Upper lobe of right lung (tissue), 1 donor: ENCODE measurements at regions not wholly inside any gene's neighbourhood (a gene's known extent, or its start where the extent isn't known, plus 50 kb on each side); places are given as distances from the start of the nearest gene placed in this dataset.

ENCODE experiments used
- ATAC-seq: fragments of 200-7000 bp; cut with Tn5 transposase; one replicate; pipeline ENCODE4 v1.9.1; 2020; ENCODE audit warnings: mild to moderate bottlenecking, moderate library complexity
- DNase-seq: peaks from one replicate; pipeline ENCODE4 v3.0.0-alpha.2; 2020
- H3K27ac ChIP-seq: fragments of 200-600 bp; one replicate; pipeline ENCODE4 v1.8.0; 2022
- H3K27me3 ChIP-seq: fragments of 200-600 bp; one replicate; pipeline ENCODE4 v1.8.0; 2022; ENCODE audit warnings: mild to moderate bottlenecking
- H3K36me3 ChIP-seq: fragments of 200-600 bp; one replicate; pipeline ENCODE4 v1.8.0; 2022
- H3K4me1 ChIP-seq: fragments of 200-600 bp; one replicate; pipeline ENCODE4 v1.8.0; 2022
- H3K4me3 ChIP-seq: fragments of 200-600 bp; one replicate; pipeline ENCODE4 v1.8.0; 2022; ENCODE audit warnings: mild to moderate bottlenecking
- H3K9me3 ChIP-seq: fragments of 200-600 bp; one replicate; pipeline ENCODE4 v1.8.0; 2022
- intact Hi-C: fragments of 100-400 bp; cut with DNase I; formaldehyde crosslinking; loops from one replicate; pipeline ENCODE4 v1.11.0; 2022
- TF ChIP-seq, protein P1 (sequence below): fragments of 200-600 bp; IDR thresholded peaks from one replicate; pipeline ENCODE4 v1.8.0; 2022; ENCODE audit warnings: antibody characterized with exemption
- donor health status: DM: no; HTN: yes; CAD: no; lungs with severe emphysema.

GRCh38 chr14:25843481-25844470 lies 754.1 kb downstream of the NOVA1 start:
- Histone ChIP-seq H3K27me3 (no peaks in the 10 kb centered on the region), H3K27ac (no peak overlapping the region), H3K9me3 (no peaks in the 10 kb centered on the region), H3K4me1 (no peaks in the 10 kb centered on the region), H3K4me3 (no peak overlapping the region), H3K36me3 (no peaks in the 10 kb centered on the region)
- TF ChIP-seq, protein P1, sequence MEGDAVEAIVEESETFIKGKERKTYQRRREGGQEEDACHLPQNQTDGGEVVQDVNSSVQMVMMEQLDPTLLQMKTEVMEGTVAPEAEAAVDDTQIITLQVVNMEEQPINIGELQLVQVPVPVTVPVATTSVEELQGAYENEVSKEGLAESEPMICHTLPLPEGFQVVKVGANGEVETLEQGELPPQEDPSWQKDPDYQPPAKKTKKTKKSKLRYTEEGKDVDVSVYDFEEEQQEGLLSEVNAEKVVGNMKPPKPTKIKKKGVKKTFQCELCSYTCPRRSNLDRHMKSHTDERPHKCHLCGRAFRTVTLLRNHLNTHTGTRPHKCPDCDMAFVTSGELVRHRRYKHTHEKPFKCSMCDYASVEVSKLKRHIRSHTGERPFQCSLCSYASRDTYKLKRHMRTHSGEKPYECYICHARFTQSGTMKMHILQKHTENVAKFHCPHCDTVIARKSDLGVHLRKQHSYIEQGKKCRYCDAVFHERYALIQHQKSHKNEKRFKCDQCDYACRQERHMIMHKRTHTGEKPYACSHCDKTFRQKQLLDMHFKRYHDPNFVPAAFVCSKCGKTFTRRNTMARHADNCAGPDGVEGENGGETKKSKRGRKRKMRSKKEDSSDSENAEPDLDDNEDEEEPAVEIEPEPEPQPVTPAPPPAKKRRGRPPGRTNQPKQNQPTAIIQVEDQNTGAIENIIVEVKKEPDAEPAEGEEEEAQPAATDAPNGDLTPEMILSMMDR, result no peak
- DNase-seq (no peak), ATAC-seq (no peak)
- intact Hi-C loops, result no loop called here

DNA sequence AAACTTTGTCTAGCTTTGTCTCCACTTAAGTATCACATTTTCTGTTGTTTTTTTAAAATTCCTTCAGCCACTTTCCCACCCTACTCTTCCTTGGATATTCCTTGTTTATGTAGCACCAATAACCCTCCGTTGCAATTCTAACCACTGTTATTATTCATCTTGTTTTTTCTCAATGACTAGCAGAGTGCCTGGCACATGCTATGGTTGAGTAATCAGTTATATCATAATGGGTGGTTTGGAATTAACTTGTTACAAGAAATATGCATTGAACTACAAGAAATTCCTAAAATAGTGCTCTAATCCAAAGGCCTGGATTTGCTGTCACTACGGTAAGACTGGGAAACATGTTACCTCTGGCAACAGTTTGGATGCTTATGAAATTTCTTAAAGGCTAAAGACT lies 756.6 kb downstream of the NOVA1 start:
- no peak overlapping the region for H3K4me3 ChIP-seq
- H3K27me3 ChIP-seq, result no peaks in the 10 kb centered on the region
- ATAC-seq, result no peak
- intact Hi-C loops, result no loop called here
- TF ChIP-seq, protein P1, result no peak
- H3K36me3 ChIP-seq, result no peaks in the 10 kb centered on the region
- no peak for DNase-seq
- no peak overlapping the region for H3K27ac ChIP-seq
- H3K4me1 ChIP-seq, result no peaks in the 10 kb centered on the region
- no peaks in the 10 kb centered on the region for H3K9me3 ChIP-seq

DNA sequence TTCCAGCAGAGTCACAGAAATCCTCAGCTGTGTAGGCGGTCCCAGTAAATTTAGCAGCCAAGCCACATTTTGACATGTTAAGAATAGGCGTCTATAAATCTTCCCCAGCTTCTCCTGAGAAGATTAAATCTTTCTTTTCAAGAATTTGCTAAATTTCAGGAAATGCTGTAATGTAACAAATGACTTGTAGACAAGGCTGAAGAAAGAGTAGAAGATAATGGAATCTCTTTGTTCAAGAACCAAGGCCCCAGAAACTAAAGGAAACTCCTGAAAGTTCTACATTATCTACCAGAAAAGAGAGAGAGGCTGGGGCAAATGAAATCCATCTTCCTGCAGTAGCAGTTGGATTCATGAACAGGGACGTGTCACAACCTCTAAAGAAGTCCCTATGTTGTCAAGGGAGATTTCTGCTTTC lies 760.3 kb downstream of the NOVA1 start:
- Histone ChIP-seq H3K27me3 (no peaks in the 10 kb centered on the region), H3K4me3 (no peak overlapping the region), H3K27ac (no peak overlapping the region), H3K36me3 (no peaks in the 10 kb centered on the region), H3K4me1 (no peaks in the 10 kb centered on the region), H3K9me3 (peaks cover 6% of the 10 kb centered on the region)
- TF ChIP-seq, protein P1, result no peak
- intact Hi-C loops, result no loop called here
- no peak for DNase-seq
- no peak for ATAC-seq

DNA sequence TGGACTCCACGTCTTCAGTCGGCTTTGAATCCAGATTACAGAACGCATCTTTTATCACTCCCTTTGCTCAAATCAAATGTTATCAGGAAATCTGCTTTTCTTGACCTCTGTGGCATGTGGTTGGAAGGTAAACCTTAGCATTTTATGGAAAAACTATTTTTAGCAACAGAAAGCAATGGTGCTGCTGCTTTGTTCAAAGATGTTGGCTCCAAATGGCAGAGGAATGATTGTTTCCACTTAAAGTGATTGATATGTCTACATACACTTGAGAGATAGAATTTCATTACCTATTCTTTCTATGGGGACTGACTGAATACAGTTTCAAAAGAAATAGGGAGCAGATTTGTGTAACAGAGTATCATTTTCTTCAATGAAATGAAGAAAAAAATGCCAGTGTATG lies 761.2 kb downstream of the NOVA1 start:
- DNase-seq, result no peak
- Histone ChIP-seq H3K9me3 (peaks cover 6% of the 10 kb centered on the region), H3K36me3 (no peaks in the 10 kb centered on the region), H3K27me3 (no peaks in the 10 kb centered on the region), H3K4me1 (no peaks in the 10 kb centered on the region), H3K27ac (no peak overlapping the region), H3K4me3 (no peak overlapping the region)
- intact Hi-C loops, result no loop called here
- ATAC-seq, result no peak
- TF ChIP-seq, protein P1, result no peak

DNA sequence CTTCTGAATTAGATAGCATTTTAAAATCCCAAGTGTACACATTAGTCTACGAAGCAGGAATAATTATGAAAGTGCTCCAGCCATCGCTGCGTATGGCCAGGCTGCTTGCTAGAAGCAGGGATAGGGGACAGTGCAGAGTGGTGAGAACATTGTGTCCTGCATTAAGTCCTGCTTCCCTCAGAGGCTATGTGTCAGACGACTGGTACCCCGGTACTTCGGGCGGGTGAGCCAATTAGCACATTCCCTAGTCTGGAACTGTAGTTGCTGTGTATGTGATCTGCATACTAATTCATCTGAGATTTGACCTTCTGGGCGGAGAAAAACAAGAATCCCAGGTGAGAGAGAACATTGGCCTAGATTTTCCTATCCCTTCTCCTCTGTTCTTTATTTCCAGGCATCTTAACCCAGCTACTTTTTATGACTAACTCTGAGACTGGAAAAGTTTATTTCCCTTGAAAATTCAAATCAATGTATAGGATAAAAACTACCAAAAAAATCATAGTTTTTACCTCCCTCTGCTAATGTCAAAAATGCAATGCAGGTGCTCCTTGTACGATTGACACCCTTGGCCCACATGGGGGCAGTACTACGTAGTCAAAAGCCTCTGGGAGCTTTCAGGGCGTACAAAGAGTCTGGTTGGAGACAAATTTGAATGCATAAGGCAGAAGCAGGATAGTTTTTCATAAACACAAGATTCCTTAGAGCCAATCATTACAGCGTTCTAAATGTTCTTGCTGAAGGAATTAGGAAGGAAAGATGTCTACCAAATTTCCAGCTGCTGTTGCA lies 764.3 kb downstream of the NOVA1 start:
- ATAC-seq, result no peak
- H3K27me3 ChIP-seq, result no peaks in the 10 kb centered on the region
- no peak overlapping the region for H3K27ac ChIP-seq
- intact Hi-C loops, result no loop called here
- peaks cover 6% of the 10 kb centered on the region for H3K9me3 ChIP-seq
- no peaks in the 10 kb centered on the region for H3K4me1 ChIP-seq
- TF ChIP-seq, protein P1, result no peak
- no peaks in the 10 kb centered on the region for H3K36me3 ChIP-seq
- DNase-seq, result no peak
- no peak overlapping the region for H3K4me3 ChIP-seq
